Heart left ventricle (tissue), 16 donors: ENCODE measurements at regions not wholly inside any gene's neighbourhood (a gene's known extent, or its start where the extent isn't known, plus 50 kb on each side); places are given as distances from the start of the nearest gene placed in this dataset.

ENCODE experiments used
- ATAC-seq, 4 donors: fragments of 200-7000 bp; cut with Tn5 transposase; one replicate each; pipeline ENCODE4 v1.9.1; 2020 to 2022; ENCODE audit warnings: moderate library complexity in 4 of 4, mild to moderate bottlenecking in 3 of 4, moderate number of reproducible peaks in 1 of 4
- DNase-seq, 5 donors: peaks; one replicate each; pipeline ENCODE4 v3.0.0-alpha.2; 2020
- H3K27ac ChIP-seq, 12 donors: fragments of 200-600 bp; sonication (generic) in 4 of 12; one replicate each; pipeline versions ENCODE4 v1.5.0 to v1.8.0; 2016 to 2022; ENCODE audit warnings: mild to moderate bottlenecking in 2 of 12
- H3K27me3 ChIP-seq, 9 donors: fragments of 200-600 bp; sonication (generic) in 2 of 9; one replicate each; pipeline versions ENCODE4 v1.5.1 to v1.8.0; 2016 to 2022; ENCODE audit warnings: mild to moderate bottlenecking in 3 of 9
- H3K36me3 ChIP-seq, 9 donors: fragments of 200-600 bp; sonication (generic) in 2 of 9; one replicate each; pipeline versions ENCODE4 v1.5.0 to v1.8.0; 2018 to 2022; ENCODE audit warnings: mild to moderate bottlenecking in 2 of 9
- H3K4me1 ChIP-seq, 12 donors: fragments of 200-600 bp; sonication (generic) in 4 of 12; one replicate each; pipeline versions ENCODE4 v1.5.0 to v1.8.0; 2016 to 2022; ENCODE audit warnings: mild to moderate bottlenecking in 3 of 12
- H3K4me3 ChIP-seq, 12 donors: fragments of 200-600 bp; sonication (generic) in 4 of 12; one replicate each; pipeline versions ENCODE4 v1.5.0 to v1.8.0; 2017 to 2022; ENCODE audit warnings: mild to moderate bottlenecking in 9 of 12, moderate library complexity in 4 of 12
- H3K9me3 ChIP-seq, 12 donors: fragments of 200-600 bp; sonication (generic) in 4 of 12; one replicate each; pipeline versions ENCODE4 v1.5.0 to v1.8.0; 2016 to 2022; ENCODE audit warnings: mild to moderate bottlenecking in 1 of 12
- POLR2A ChIP-seq, 2 donors: fragments of 450-650 bp; IDR thresholded peaks; one replicate each; pipeline ENCODE4 v1.6.1; 2017; ENCODE audit warnings: antibody characterized with exemption in 2 of 2, mild to moderate bottlenecking in 2 of 2, moderate library complexity in 2 of 2
- WGBS, 4 donors: extraction: QIAGEN DNeasy Blood & Tissue Kit in 2 of 4; methylation state at CpG; one replicate each; pipeline versions ENCODE4 v1.1.5 to v1.1.7; 2013 to 2018; 5-methylcytosine and 5-hydroxymethylcytosine counted together
- intact Hi-C, 10 donors: fragments of 100-400 bp; cut with DNase I; formaldehyde crosslinking; loops; one replicate each; pipeline versions ENCODE4 v1.11.1 to v1.14.2; 2022
- TF ChIP-seq, protein P1 (sequence below), 12 donors: fragments of 200-600 bp; sonication (generic) in 4 of 12; IDR thresholded peaks; one replicate each; pipeline versions ENCODE4 v1.5.0 to v1.8.0; 2018 to 2022; ENCODE audit warnings: antibody characterized with exemption in 12 of 12, mild to moderate bottlenecking in 5 of 12
- donor health status: ischemic (EF 13 %, LVEDD 7.1; RV severe dilation, severe dysfunction).
- donor health status: healthy with polysubstance abuse.
- donor health status: DM: no; HTN: yes; CAD: no.
- donor health status: DM: no; HTN: no; CAD: no.
- donor health status: ischemic (EF 25% LVEDD 6.9; RV normal size, moderate dysfunction).
- donor health status: ischemic (EF 25% LVEDD 5.7; RV mildly dilated, moderate dysfunction).
- donor health status: healthy.
- donor health status: DM: yes; HTN: yes; CAD: no.
- donor health status: ischemic (EF 35%, LVEDD 5.7; RV mildly dilated, moderate dysfunction).
- donor health status: nonischemic (EF 11% LVEDD 7.7; RV severe dilation, severe dysfunction).
- donor health status: DM: yes; HTN: yes; CAD: no.
- donor health status: PGD.
- donor health status: ischemic (EF 29% LVEDD 5.4; RV normal size, mild dysfunction).
- donor health status: nonischemic (EF 23%, LVEDD 6.1; RV moderate dilation, normal function).

GRCh38 chr10:57341294-57341693 is 926.4 kb downstream of the IPMK start:
- intact Hi-C loops: loop anchor here in 5 of 10 donors (5.0 to 10.0 kb wide), 4 partner anchors 314 to 814 kb away; no protein-coding TSS in a partner anchor
- 81 to 95% (median 89%) methylated on average over 7 of the region's 7 CpGs for WGBS, 4 donors
- H3K4me1 ChIP-seq: no peaks in the 10 kb centered on the region
- DNase-seq (no peak), ATAC-seq (no peak)
- no peaks in the 10 kb centered on the region for H3K36me3 ChIP-seq
- peaks cover 0 to 29% (median 7%) of the 10 kb centered on the region in 12 donors for H3K9me3 ChIP-seq
- TF ChIP-seq POLR2A (IDR thresholded peaks at IDR 0.05): no peak
- TF ChIP-seq, protein P1, sequence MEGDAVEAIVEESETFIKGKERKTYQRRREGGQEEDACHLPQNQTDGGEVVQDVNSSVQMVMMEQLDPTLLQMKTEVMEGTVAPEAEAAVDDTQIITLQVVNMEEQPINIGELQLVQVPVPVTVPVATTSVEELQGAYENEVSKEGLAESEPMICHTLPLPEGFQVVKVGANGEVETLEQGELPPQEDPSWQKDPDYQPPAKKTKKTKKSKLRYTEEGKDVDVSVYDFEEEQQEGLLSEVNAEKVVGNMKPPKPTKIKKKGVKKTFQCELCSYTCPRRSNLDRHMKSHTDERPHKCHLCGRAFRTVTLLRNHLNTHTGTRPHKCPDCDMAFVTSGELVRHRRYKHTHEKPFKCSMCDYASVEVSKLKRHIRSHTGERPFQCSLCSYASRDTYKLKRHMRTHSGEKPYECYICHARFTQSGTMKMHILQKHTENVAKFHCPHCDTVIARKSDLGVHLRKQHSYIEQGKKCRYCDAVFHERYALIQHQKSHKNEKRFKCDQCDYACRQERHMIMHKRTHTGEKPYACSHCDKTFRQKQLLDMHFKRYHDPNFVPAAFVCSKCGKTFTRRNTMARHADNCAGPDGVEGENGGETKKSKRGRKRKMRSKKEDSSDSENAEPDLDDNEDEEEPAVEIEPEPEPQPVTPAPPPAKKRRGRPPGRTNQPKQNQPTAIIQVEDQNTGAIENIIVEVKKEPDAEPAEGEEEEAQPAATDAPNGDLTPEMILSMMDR (IDR thresholded peaks at IDR 0.05): no peak
- H3K4me3 ChIP-seq: no peak overlapping the region
- no peak overlapping the region for H3K27ac ChIP-seq
- no peaks in the 10 kb centered on the region for H3K27me3 ChIP-seq

DNA sequence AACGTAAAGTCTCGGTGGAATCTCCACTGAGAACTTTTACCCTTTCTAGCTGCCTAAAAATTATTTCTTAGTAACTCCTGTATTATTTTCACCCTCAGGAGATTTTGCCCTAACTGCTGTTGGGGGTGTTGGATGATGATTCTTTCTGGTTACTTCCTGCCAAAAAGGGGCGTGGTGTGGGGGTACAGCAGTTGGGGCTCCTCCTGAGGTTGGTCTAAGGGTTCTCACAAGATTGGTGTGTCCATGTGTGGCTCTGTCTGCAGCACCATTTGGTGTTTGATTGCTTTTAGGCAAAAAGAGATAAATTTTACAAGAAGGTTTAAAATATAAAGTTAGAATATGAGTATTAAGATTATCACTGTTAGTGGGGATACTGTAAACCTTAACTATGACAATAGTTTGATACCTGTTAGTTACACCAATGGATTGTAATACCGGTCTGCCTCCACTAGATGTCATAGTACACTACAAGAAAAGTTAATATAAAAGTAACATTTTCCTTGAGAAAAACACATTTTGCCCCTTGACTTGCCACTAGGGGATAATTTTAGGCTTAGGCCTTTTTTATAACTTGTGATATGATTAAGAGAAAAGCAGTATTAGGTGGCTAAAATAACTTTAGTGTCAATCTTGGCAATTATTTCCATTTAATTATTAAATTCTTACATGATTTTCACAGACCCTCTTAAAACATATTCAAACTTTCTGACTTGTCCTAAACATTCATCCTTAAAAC is 928.7 kb downstream of the IPMK start:
- H3K36me3 ChIP-seq: no peaks in the 10 kb centered on the region

DNA sequence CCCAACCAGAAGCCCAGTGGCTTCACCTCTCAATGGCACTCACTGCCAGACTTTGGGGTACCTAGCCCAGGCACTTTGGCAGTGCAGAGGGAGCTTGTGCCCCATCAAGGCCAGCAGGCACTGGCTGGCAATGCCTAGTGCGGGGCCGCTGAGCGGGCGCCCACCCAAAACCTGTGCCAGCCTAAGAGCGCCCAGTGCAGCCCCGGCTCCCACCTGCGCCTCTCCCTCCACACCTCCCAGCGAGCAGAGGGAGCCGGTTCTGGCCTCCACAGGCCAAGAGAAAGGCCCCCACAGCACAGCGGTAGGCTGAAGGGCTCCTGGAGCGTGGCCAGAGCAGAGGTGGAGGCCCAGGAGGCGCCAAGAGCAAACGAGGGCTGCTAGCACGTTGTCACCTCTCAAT is 930.8 kb downstream of the IPMK start:
- DNase-seq (no peak), ATAC-seq (no peak)
- Histone ChIP-seq H3K27ac (no peak overlapping the region), H3K27me3 (no peaks in the 10 kb centered on the region), H3K4me3 (no peak overlapping the region), H3K9me3 (no peaks in the 10 kb centered on the region), H3K36me3 (no peaks in the 10 kb centered on the region), H3K4me1 (no peaks in the 10 kb centered on the region)
- WGBS, 4 donors: 85 to 91% (median 87%) methylated on average over 14 of the region's 14 CpGs
- no peak for TF ChIP-seq POLR2A (IDR thresholded peaks at IDR 0.05)
- TF ChIP-seq, protein P1 (IDR thresholded peaks at IDR 0.05): no peak
- intact Hi-C loops: loop anchor here in 6 of 10 donors (5.0 to 10.0 kb wide), 3 partner anchors 725 to 815 kb away; no protein-coding TSS in a partner anchor

More for the DNA sequence above, 928.7 kb downstream of the IPMK start:
- TF ChIP-seq, protein P1 (IDR thresholded peaks at IDR 0.05): peak; percentile 49 to 77 (median 62)
- no peak for TF ChIP-seq POLR2A (IDR thresholded peaks at IDR 0.05)
- intact Hi-C loops: loop anchor here in 7 of 10 donors (2.0 to 10.0 kb wide), 4 partner anchors 723 to 813 kb away; no protein-coding TSS in a partner anchor
- DNase-seq (no peak), ATAC-seq (no peak)
- 32 to 37% (median 33%) methylated on average over 4 of the region's 4 CpGs for WGBS, 4 donors
- Histone ChIP-seq H3K4me3 (no peak overlapping the region), H3K27ac (no peak overlapping the region), H3K4me1 (no peaks in the 10 kb centered on the region), H3K9me3 (peaks cover 0 to 19% (median 7%) of the 10 kb centered on the region in 12 donors), H3K27me3 (no peaks in the 10 kb centered on the region)

GRCh38 chr10:57336341-57336740 is 931.4 kb downstream of the IPMK start:
- intact Hi-C loops: loop anchor here in 6 of 10 donors (5.0 to 10.0 kb wide), 3 partner anchors 726 to 816 kb away; no protein-coding TSS in a partner anchor
- H3K27ac ChIP-seq: no peak overlapping the region
- no peaks in the 10 kb centered on the region for H3K36me3 ChIP-seq
- WGBS, 4 donors: 87 to 91% (median 89%) methylated on average over 12 of the region's 12 CpGs
- no peaks in the 10 kb centered on the region for H3K27me3 ChIP-seq
- ATAC-seq (no peak), DNase-seq (no peak)
- H3K4me3 ChIP-seq: no peak overlapping the region
- no peaks in the 10 kb centered on the region for H3K9me3 ChIP-seq
- no peak for TF ChIP-seq POLR2A (IDR thresholded peaks at IDR 0.05)
- TF ChIP-seq, protein P1 (IDR thresholded peaks at IDR 0.05): no peak
- no peaks in the 10 kb centered on the region for H3K4me1 ChIP-seq
